Neural progenitor cell (in vitro differentiated cells): ENCODE measurements at regions not wholly inside any gene's neighbourhood (a gene's known extent, or its start where the extent isn't known, plus 50 kb on each side); places are given as distances from the start of the nearest gene placed in this dataset.

Experiments
- DNase-seq: peaks from one replicate; pipeline ENCODE4 v3.0.0-alpha.2; 2016; ENCODE audit warnings: low spot score
- H2AFZ ChIP-seq: fragments of 200-600 bp; sonication (generic); replicated peaks from 2 replicates; pipeline ENCODE4 v1.6.1; 2016; ENCODE audit warnings: antibody characterized with exemption
- H3F3A ChIP-seq: fragments of 200-600 bp; sonication (generic); 2 replicates; pipeline ENCODE4 v1.6.1; 2016; ENCODE audit warnings: antibody characterized with exemption, low read depth
- H3K27ac ChIP-seq: fragments of 200-600 bp; sonication (generic); 2 replicates; pipeline ENCODE4 v1.5.1; 2016; ENCODE audit warnings: mild to moderate bottlenecking
- H3K27me3 ChIP-seq: fragments of 200-600 bp; sonication (generic); 2 replicates; pipeline ENCODE4 v1.6.1; 2016; ENCODE audit warnings: mild to moderate bottlenecking, moderate library complexity
- H3K36me3 ChIP-seq: fragments of 200-600 bp; sonication (generic); 2 replicates; pipeline ENCODE4 v1.5.1; 2016
- H3K4me1 ChIP-seq: fragments of 200-600 bp; sonication (generic); 2 replicates; pipeline ENCODE4 v1.6.1; 2016; ENCODE audit warnings: mixed run types
- H3K4me2 ChIP-seq: fragments of 200-600 bp; sonication (generic); 2 replicates; pipeline ENCODE4 v1.6.1; 2016
- H3K4me3 ChIP-seq: fragments of 200-600 bp; sonication (generic); 2 replicates; pipeline ENCODE4 v1.5.1; 2016
- H3K79me2 ChIP-seq: fragments of 200-600 bp; sonication (generic); 2 replicates; pipeline ENCODE4 v1.6.1; 2016; ENCODE audit warnings: low read depth
- H3K9ac ChIP-seq: fragments of 200-600 bp; sonication (generic); 2 replicates; pipeline ENCODE4 v1.6.1; 2016
- H3K9me3 ChIP-seq: fragments of 200-600 bp; sonication (generic); 2 replicates; pipeline ENCODE4 v1.5.1; 2016; ENCODE audit warnings: low read depth
- H4K20me1 ChIP-seq: fragments of 200-600 bp; sonication (generic); 2 replicates; pipeline ENCODE4 v1.6.1; 2016; ENCODE audit warnings: low read depth
- H3K27ac Mint-ChIP-seq: 3 replicates; pipeline ENCODE4 v1.8.0; 2021; ENCODE audit warnings: mixed read lengths
- H3K27me3 Mint-ChIP-seq: 2 replicates; pipeline ENCODE4 v1.8.0; 2022; ENCODE audit warnings: low read depth, mild to moderate bottlenecking, inconsistent platforms, moderate library complexity, mixed read lengths; ENCODE audit not compliant: insufficient read depth
- H3K36me3 Mint-ChIP-seq: 3 replicates; pipeline ENCODE4 v1.8.0; 2021; ENCODE audit warnings: mixed read lengths
- H3K4me1 Mint-ChIP-seq: 3 replicates; pipeline ENCODE4 v1.8.0; 2021; ENCODE audit warnings: mixed read lengths
- H3K4me3 Mint-ChIP-seq: 3 replicates; pipeline ENCODE4 v1.8.0; 2021; ENCODE audit warnings: mild to moderate bottlenecking, moderate library complexity, mixed read lengths
- H3K9me3 Mint-ChIP-seq: 3 replicates; pipeline ENCODE4 v1.8.0; 2020; ENCODE audit warnings: mixed read lengths
- EZH2 ChIP-seq: fragments of 200-600 bp; sonication (generic); IDR thresholded peaks from 2 replicates; pipeline ENCODE4 v1.6.1; 2017; ENCODE audit warnings: antibody characterized with exemption, mild to moderate bottlenecking, moderate library complexity
- EZH2phosphoT487 ChIP-seq: fragments of 200-600 bp; sonication (generic); IDR thresholded peaks from 2 replicates; pipeline ENCODE4 v1.6.1; 2017; ENCODE audit warnings: antibody characterized with exemption
- TF ChIP-seq, protein P1 (sequence below): fragments of 200-600 bp; sonication (generic); IDR thresholded peaks from 2 replicates; pipeline ENCODE4 v1.5.1; 2017; ENCODE audit warnings: antibody characterized with exemption, mild to moderate bottlenecking

- Histone ChIP-seq H3K4me1 (no peaks in the 10 kb centered on the region), H3K36me3 (no peaks in the 10 kb centered on the region), H3K9ac (no peak overlapping the region), H3K79me2 (no peaks in the 10 kb centered on the region), H3F3A (no peaks in the 10 kb centered on the region), H4K20me1 (no peaks in the 10 kb centered on the region), H3K4me3 (no peak overlapping the region), H3K9me3 (no peaks in the 10 kb centered on the region), H3K27me3 (peaks cover 75% of the 10 kb centered on the region), H3K4me2 (no peak overlapping the region), H2AFZ (no peak overlapping the region), H3K27ac (no peak overlapping the region)
- no peak overlapping the region for H3K4me3 Mint-ChIP-seq
- H3K27ac Mint-ChIP-seq = no peak overlapping the region
- H3K9me3 Mint-ChIP-seq = no peaks in the 10 kb centered on the region
- no peak for DNase-seq
- peaks cover 2% of the 10 kb centered on the region for H3K27me3 Mint-ChIP-seq
- H3K4me1 Mint-ChIP-seq = no peaks in the 10 kb centered on the region
- TF ChIP-seq, protein P1, sequence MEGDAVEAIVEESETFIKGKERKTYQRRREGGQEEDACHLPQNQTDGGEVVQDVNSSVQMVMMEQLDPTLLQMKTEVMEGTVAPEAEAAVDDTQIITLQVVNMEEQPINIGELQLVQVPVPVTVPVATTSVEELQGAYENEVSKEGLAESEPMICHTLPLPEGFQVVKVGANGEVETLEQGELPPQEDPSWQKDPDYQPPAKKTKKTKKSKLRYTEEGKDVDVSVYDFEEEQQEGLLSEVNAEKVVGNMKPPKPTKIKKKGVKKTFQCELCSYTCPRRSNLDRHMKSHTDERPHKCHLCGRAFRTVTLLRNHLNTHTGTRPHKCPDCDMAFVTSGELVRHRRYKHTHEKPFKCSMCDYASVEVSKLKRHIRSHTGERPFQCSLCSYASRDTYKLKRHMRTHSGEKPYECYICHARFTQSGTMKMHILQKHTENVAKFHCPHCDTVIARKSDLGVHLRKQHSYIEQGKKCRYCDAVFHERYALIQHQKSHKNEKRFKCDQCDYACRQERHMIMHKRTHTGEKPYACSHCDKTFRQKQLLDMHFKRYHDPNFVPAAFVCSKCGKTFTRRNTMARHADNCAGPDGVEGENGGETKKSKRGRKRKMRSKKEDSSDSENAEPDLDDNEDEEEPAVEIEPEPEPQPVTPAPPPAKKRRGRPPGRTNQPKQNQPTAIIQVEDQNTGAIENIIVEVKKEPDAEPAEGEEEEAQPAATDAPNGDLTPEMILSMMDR = no peak
- H3K36me3 Mint-ChIP-seq = no peaks in the 10 kb centered on the region
Measured at GRCh38 chr16:75938818-75939217, 212.5 kb upstream of the CPHXL start.

DNA sequence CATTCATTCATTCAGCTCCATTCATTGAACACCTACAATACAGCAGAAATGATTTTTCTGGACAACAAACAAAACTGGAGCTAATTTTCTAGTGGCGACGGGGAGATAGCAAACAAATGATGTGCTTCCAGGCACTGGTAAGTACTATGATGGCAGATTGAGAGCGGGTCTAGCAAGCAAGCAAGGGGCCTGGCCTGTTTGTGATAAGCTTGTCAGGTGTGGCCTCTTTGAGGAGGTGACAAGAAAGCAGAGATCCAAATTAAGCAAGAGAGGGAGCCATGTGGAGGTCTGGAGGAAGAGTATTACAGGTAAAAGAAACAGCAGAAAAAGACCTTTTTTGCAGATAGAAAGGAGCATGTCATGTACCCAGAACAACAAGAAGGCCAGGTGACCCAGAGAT lies 216.1 kb upstream of the CPHXL start:
- H3K27me3 Mint-ChIP-seq = no peaks in the 10 kb centered on the region
- H3K4me3 Mint-ChIP-seq = no peak overlapping the region

DNA sequence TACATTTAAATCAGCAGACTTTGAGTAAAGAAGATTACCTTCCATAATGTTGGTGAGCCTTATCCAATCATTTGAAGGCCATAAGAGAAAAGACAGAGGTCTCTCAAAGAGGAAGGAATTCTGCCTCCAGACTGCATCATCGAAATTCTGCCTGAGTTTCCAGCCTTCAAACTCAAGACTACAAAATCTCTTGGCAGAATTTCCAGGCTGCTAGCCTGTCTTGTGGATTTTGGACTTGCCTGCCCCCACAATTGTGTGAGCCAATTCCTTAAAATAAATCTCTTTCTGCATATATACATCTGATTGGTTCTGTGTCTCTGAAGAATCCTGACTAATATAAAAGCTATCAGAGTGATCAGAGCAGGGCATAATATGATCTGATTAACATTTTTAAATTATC lies 216.6 kb upstream of the CPHXL start:
- no peaks in the 10 kb centered on the region for H3K9me3 Mint-ChIP-seq
- H3K4me3 Mint-ChIP-seq = no peak overlapping the region
- H4K20me1 ChIP-seq = no peaks in the 10 kb centered on the region
- peaks cover 80% of the 10 kb centered on the region for H3K27me3 ChIP-seq
- no peak overlapping the region for H3K9ac ChIP-seq
- H3K4me2 ChIP-seq = no peak overlapping the region
- no peak for DNase-seq
- no peaks in the 10 kb centered on the region for H3K36me3 Mint-ChIP-seq
- H3K4me3 ChIP-seq = no peak overlapping the region
- H3F3A ChIP-seq = no peaks in the 10 kb centered on the region
- H3K36me3 ChIP-seq = no peaks in the 10 kb centered on the region
- H2AFZ ChIP-seq = no peak overlapping the region
- no peak overlapping the region for H3K27ac Mint-ChIP-seq
- no peaks in the 10 kb centered on the region for H3K79me2 ChIP-seq
- H3K27me3 Mint-ChIP-seq = no peaks in the 10 kb centered on the region
- no peak overlapping the region for H3K27ac ChIP-seq
- no peaks in the 10 kb centered on the region for H3K9me3 ChIP-seq
- no peaks in the 10 kb centered on the region for H3K4me1 ChIP-seq
- H3K4me1 Mint-ChIP-seq = no peaks in the 10 kb centered on the region
- TF ChIP-seq, protein P1 = no peak
- TF ChIP-seq EZH2 (no peak), EZH2phosphoT487 (no peak)

More for the DNA sequence above, 216.1 kb upstream of the CPHXL start:
- DNase-seq = no peak
- no peaks in the 10 kb centered on the region for H3K4me1 Mint-ChIP-seq
- Histone ChIP-seq H4K20me1 (no peaks in the 10 kb centered on the region), H3K36me3 (no peaks in the 10 kb centered on the region), H3K9ac (no peak overlapping the region), H3K4me2 (no peak overlapping the region), H3K27me3 (peaks cover 78% of the 10 kb centered on the region), H3K27ac (no peak overlapping the region), H3F3A (no peaks in the 10 kb centered on the region), H3K9me3 (no peaks in the 10 kb centered on the region), H3K4me3 (no peak overlapping the region), H2AFZ (no peak overlapping the region), H3K4me1 (no peaks in the 10 kb centered on the region), H3K79me2 (no peaks in the 10 kb centered on the region)
- no peak for TF ChIP-seq EZH2phosphoT487
- TF ChIP-seq, protein P1 = no peak
- TF ChIP-seq EZH2 = no peak
- no peaks in the 10 kb centered on the region for H3K36me3 Mint-ChIP-seq
- no peak overlapping the region for H3K27ac Mint-ChIP-seq
- no peaks in the 10 kb centered on the region for H3K9me3 Mint-ChIP-seq
